Glomerular visceral epithelial cell (primary cell): ENCODE measurements at regions not wholly inside any gene's neighbourhood (a gene's known extent, or its start where the extent isn't known, plus 50 kb on each side); places are given as distances from the start of the nearest gene placed in this dataset.
A peak's percentile ranks its signal among the peaks of the same experiment; 100 is the strongest.

Source experiments
- DNase-seq: peaks from one replicate; pipeline ENCODE4 v3.0.0-alpha.2; 2016; ENCODE audit errors: extremely low spot score

DNA sequence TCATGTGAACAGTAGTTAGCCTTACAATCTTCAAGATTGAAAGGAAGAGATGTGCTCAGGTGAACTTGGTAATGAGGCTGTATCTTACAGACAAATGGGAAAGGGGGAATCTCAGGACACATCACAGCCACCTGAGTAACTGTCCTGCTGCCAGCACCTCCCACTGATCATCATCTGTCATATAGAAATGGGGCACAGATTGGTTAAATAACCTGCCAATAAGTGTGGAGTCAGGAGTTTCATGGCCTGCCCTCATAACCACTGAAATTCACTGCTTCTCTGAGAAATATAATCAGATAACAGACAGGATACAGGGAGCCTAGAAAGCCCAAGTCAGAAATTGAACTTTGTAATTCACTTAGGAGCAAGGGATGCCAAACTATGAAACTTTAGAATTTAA, 64.9 kb upstream of the TAS2R16 start:
- no peak for DNase-seq

DNA sequence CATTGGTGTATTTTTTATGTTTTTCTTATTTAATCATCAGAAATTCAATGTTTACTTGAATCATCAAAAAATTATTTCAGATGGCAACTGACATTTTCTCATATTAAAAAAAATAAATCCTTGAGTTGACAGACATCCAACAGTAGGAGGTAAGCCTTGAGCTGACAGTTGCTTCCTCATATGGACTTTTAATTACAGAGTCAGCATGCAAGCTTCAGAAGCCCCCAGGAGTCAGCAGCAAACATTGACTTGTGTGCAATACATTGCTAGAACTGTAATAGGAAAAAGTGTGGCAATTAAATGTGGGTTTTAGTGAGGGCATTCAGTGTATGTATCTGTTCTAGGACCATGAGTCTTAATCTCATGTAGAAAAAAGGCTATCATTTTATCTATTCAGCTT, 62.4 kb upstream of the TAS2R16 start:
- DNase-seq, result no peak

DNA sequence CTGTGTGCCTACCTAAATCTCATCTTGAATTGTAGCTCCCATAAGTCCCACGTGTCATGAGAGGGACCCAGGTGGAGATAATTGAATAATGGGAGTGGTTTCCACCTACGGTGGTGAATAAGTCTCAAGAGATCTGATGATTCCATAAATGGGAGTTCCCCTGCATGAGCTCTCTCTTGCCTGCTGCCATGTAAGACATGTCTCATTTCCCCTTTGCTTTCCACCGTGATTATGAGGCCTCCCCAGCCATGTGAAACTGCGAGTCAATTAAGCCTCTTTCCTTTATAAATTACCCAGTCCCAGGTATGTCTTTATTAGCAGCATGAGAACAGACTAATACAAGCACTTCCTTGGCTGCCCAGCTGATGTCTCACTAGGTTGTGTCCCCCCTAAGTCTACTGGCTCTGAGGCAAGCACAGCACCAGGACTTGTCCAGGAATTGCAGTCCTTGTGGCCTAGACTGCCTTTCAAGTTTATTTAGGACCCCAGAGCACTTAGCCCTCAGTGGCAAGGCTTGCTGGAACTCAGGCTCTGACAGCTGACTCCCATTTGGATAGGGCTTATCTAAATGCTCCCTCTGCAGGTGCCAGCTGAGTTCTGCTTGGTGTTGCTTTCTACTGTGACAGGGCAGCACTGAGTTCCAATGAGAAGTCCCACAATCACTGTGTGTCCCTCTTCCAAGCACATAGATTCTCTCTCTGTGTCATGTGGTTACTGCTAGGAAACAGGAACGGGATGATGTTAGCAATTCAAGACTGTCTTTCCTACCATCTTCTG, 59.0 kb upstream of the TAS2R16 start:
- no peak for DNase-seq

DNA sequence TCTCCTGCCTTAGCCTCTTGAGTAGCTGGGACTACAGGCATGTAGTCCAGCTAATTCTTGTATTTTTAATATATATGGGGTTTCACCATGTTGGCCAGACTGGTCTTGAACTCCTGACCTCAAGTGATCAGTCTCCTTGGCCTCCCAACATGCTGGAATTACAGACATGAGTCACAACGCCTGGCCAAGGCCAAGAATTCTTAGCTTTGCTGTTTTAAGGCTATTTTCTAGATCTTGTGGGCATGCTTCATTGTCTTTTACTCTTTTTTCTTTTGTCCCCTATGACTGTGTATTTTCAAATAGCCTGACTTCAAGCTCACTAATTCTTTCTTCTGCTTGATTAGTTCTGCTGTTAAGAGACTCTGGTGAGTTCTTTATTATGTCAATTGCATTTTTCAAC, 56.4 kb upstream of the TAS2R16 start:
- DNase-seq, result peak; percentile 5

DNA sequence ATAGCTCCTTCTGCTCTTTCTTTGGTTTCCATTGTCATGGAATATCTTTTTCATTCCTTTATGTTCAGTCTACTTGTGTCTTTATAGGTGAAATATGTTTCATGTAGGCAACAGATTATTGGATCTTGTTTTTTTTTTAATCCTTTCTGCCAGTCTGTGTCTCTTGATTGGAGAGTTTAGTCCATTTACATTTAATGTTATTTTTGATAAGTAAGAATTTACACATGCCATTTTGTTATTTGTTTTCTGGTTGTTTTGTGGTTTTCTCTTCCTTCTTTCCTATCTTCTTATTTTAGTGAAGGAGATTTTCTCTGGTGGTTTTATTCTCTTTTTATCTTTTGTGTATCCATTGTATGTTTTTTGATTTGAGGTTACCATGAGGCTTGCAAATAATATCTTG, 52.5 kb upstream of the TAS2R16 start:
- DNase-seq, result no peak
